CD4-positive, CD25-positive, alpha-beta regulatory T cell (primary cell): ENCODE measurements at regions not wholly inside any gene's neighbourhood (a gene's known extent, or its start where the extent isn't known, plus 50 kb on each side); places are given as distances from the start of the nearest gene placed in this dataset.

Experiments used
- ATAC-seq, 2 donors: fragments of 150-1000 bp; cut with Tn5 transposase; one replicate each; pipeline ENCODE4 v1.10.0; 2021; ENCODE audit warnings: low read depth in 2 of 2, moderate number of reproducible peaks in 2 of 2, moderate library complexity in 1 of 2
- DNase-seq, 3 donors: peaks; one replicate each; pipeline versions ENCODE4 v3.0.0 to v3.0.0-alpha.2; 2012 to 2022; ENCODE audit warnings: mixed read lengths in 1 of 3
- H3K27ac ChIP-seq: one replicate; pipeline ENCODE4 v1.7.0; 2013; ENCODE audit warnings: mild to moderate bottlenecking, low read length; ENCODE audit not compliant: insufficient read depth, poor library complexity, severe bottlenecking
- H3K27me3 ChIP-seq: one replicate; pipeline ENCODE4 v1.7.0; 2013; ENCODE audit warnings: low read length; ENCODE audit not compliant: control insufficient read depth, insufficient read depth
- H3K36me3 ChIP-seq: one replicate; pipeline ENCODE4 v1.7.0; 2013; ENCODE audit warnings: mild to moderate bottlenecking, low read length, moderate library complexity; ENCODE audit not compliant: control insufficient read depth, insufficient read depth
- H3K4me1 ChIP-seq: 2 replicates; pipeline ENCODE4 v1.7.0; 2013; ENCODE audit warnings: mild to moderate bottlenecking, low read length; ENCODE audit not compliant: insufficient read depth, control insufficient read depth, poor library complexity, severe bottlenecking
- H3K4me3 ChIP-seq: one replicate; pipeline ENCODE4 v1.7.0; 2013; ENCODE audit warnings: low read depth, mild to moderate bottlenecking, low read length, moderate library complexity
- H3K9me3 ChIP-seq, 2 experiments: 1 replicate in 1 of 2; 2 replicates in 1 of 2; pipeline ENCODE4 v1.7.0; 2013; ENCODE audit warnings: low read length in 2 of 2, mild to moderate bottlenecking in 1 of 2, moderate library complexity in 1 of 2; ENCODE audit not compliant: control insufficient read depth in 2 of 2
- H3K27ac Mint-ChIP-seq, 3 donors: one replicate each; pipeline ENCODE4 v1.8.0; 2020 to 2022; ENCODE audit warnings: mild to moderate bottlenecking in 3 of 3, mixed read lengths in 3 of 3, moderate library complexity in 2 of 3
- H3K27me3 Mint-ChIP-seq: one replicate; pipeline ENCODE4 v1.8.0; 2022; ENCODE audit warnings: mild to moderate bottlenecking, mixed read lengths
- H3K36me3 Mint-ChIP-seq: one replicate; pipeline ENCODE4 v1.8.0; 2020; ENCODE audit warnings: mixed read lengths
- H3K4me1 Mint-ChIP-seq, 4 donors: one replicate each; pipeline ENCODE4 v1.8.0; 2020 to 2022; ENCODE audit warnings: mixed read lengths in 4 of 4, mild to moderate bottlenecking in 1 of 4
- H3K4me3 Mint-ChIP-seq, 4 donors: one replicate each; pipeline ENCODE4 v1.8.0; 2020 to 2022; ENCODE audit warnings: mild to moderate bottlenecking in 4 of 4, mixed read lengths in 4 of 4, moderate library complexity in 3 of 4
- H3K9me3 Mint-ChIP-seq, 7 donors: one replicate each; pipeline ENCODE4 v1.8.0; 2020 to 2022; ENCODE audit warnings: mixed read lengths in 7 of 7, mild to moderate bottlenecking in 3 of 7, moderate library complexity in 2 of 7

DNA sequence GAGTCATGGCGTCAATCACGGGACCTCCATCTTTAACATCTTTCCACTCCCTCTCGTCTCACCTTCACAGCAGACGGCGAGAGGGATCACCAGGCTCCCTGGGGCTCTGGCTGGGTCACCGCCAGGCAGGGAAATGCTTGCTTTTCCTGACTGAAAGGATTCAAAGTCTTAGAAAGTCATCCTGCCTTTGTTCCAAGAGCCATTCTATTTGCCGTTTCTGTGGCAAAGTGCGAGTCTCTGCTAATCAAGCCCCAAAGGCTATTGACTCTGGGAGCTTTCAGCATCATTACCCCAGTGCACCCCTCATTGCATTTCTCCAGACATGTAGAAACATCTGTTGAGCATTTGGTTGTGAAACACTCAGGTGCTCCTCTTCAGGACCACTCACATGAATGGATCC, 69.6 kb downstream of the GSC start:
- no peaks in the 10 kb centered on the region for H3K9me3 ChIP-seq
- H3K27ac Mint-ChIP-seq, result no peak overlapping the region
- H3K4me1 ChIP-seq, result no peaks in the 10 kb centered on the region
- no peak overlapping the region for H3K4me3 Mint-ChIP-seq
- no peaks in the 10 kb centered on the region for H3K36me3 Mint-ChIP-seq
- H3K36me3 ChIP-seq, result no peaks in the 10 kb centered on the region
- H3K9me3 Mint-ChIP-seq, result peaks cover 0 to 1% (median 0%) of the 10 kb centered on the region in 7 donors
- no peaks in the 10 kb centered on the region for H3K4me1 Mint-ChIP-seq
- no peak overlapping the region for H3K27ac ChIP-seq
- no peaks in the 10 kb centered on the region for H3K27me3 ChIP-seq
- H3K4me3 ChIP-seq, result no peak overlapping the region
- ATAC-seq (no peak), DNase-seq (no peak)
- no peaks in the 10 kb centered on the region for H3K27me3 Mint-ChIP-seq

DNA sequence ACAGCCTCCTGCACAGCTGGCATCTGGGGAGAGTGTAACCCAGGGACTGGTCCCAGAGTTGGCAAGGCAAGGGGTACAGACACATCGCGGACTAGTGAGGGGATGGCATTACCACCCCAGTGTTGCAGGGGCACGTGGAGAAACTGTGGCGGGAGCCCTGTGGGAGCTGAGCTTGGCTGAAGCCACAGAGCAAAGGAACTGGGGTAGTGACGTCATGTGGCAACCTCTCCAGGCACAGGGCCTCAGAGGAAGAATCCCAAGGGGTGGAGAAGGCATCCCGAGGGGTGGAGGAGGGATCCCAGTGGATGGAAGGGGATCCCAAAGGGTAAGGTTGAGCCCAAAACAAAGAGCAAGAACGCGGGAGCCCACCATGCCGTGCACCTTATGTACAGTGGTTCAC, 70.1 kb downstream of the GSC start:
- Histone ChIP-seq H3K4me1 (no peaks in the 10 kb centered on the region), H3K9me3 (no peaks in the 10 kb centered on the region), H3K36me3 (no peaks in the 10 kb centered on the region), H3K27ac (no peak overlapping the region), H3K4me3 (no peak overlapping the region), H3K27me3 (no peaks in the 10 kb centered on the region)
- Mint-ChIP-seq H3K27me3 (no peaks in the 10 kb centered on the region), H3K27ac (no peak overlapping the region), H3K36me3 (no peaks in the 10 kb centered on the region), H3K9me3 (peaks cover 0 to 1% (median 0%) of the 10 kb centered on the region in 7 donors), H3K4me3 (no peak overlapping the region), H3K4me1 (no peaks in the 10 kb centered on the region)
- no peak for DNase-seq
- ATAC-seq, result no peak

DNA sequence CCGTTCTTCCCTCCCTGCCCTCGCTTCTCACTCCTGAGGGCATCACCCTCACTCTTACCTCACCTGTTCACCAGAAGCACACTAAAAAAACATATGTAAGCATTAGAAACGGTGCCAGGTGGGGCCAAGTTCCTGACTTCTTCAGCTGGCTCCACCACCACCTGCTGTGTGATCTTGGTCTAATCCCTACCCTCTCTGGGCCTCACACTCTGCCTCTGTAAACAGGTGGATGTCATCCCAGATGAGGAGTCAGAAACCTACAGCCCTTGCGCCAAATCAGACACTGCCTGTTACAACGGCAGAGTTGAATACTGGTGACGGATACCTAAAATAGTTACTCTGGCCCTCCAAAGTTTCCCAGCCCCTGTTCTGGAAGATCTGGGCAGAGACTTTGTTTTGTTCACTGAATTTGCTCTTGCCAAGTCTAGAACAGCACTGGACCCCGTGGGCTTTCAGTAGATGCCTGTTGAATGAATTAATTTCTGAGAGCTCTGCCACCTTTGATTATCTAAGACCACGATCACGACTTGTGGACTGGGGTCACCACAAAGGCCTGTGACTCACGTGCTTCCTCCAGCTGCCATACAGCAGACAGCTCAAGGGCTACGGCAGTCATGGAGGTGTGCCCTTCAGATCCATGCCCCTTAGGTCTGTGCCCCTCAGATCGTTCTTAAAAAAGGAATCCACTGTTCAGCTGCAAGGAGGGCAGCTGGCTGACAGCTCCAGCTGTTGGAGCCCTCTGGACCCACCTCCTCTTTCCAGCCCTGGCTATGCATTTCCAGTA, 71.9 kb downstream of the GSC start:
- DNase-seq (no peak), ATAC-seq (no peak)
- no peaks in the 10 kb centered on the region for H3K36me3 ChIP-seq
- H3K4me3 ChIP-seq, result no peak overlapping the region
- Mint-ChIP-seq H3K4me3 (peak overlapping the region in 1 of 4 donors; percentile 44), H3K36me3 (no peaks in the 10 kb centered on the region), H3K27ac (no peak overlapping the region), H3K4me1 (no peaks in the 10 kb centered on the region), H3K27me3 (no peaks in the 10 kb centered on the region), H3K9me3 (peaks cover 0 to 1% (median 0%) of the 10 kb centered on the region in 7 donors)
- H3K27me3 ChIP-seq, result no peaks in the 10 kb centered on the region
- H3K9me3 ChIP-seq, result no peaks in the 10 kb centered on the region
- no peaks in the 10 kb centered on the region for H3K4me1 ChIP-seq
- no peak overlapping the region for H3K27ac ChIP-seq

DNA sequence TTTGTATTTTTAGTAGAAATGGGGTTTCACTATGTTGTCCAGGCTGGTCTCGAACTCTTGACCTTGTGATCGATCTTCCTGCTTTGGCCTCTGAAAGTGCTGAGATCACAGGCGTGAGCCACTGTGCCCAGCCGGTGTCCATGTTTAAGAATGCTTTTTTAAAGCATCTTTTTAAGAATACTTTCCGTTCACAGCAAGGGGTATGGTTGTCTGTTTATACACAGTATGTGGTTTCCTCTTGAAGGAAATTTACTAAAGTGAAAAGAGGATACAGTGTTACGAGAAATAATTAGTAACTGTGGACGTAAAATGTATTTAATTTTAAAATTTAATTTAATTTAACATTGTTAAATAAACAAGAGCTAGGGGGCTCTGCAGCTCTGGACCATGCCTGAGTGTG, 73.4 kb downstream of the GSC start:
- Mint-ChIP-seq H3K4me3 (no peak overlapping the region), H3K36me3 (no peaks in the 10 kb centered on the region), H3K27ac (no peak overlapping the region), H3K9me3 (peaks cover 0 to 3% (median 0%) of the 10 kb centered on the region in 7 donors), H3K4me1 (no peaks in the 10 kb centered on the region), H3K27me3 (no peaks in the 10 kb centered on the region)
- Histone ChIP-seq H3K27ac (no peak overlapping the region), H3K9me3 (no peaks in the 10 kb centered on the region), H3K27me3 (no peaks in the 10 kb centered on the region), H3K4me1 (no peaks in the 10 kb centered on the region), H3K4me3 (no peak overlapping the region), H3K36me3 (no peaks in the 10 kb centered on the region)
- no peak for ATAC-seq
- DNase-seq, result no peak

DNA sequence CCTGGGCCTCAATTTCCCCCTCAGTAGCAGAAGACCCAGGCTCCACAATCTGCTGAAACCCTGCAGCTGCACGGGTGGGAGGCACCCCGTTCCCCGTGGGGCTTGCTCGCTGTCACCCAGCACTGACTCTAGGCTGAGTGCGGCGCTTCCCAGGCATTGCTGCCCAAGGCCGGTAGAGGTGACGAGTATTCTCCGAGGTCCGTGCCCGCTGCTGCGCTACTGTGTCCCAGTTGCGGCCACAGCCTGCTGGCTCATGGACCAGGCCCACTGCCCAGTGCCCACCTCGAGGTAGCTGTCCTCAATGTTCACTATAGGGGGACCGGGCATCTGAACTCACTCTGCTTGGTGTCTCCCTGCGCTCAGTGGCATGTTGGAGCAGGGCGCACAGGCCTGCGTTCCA, 74.7 kb downstream of the GSC start:
- no peaks in the 10 kb centered on the region for H3K4me1 Mint-ChIP-seq
- H3K9me3 ChIP-seq, result no peaks in the 10 kb centered on the region
- H3K36me3 ChIP-seq, result no peaks in the 10 kb centered on the region
- H3K27me3 Mint-ChIP-seq, result no peaks in the 10 kb centered on the region
- H3K27me3 ChIP-seq, result no peaks in the 10 kb centered on the region
- no peak for DNase-seq
- no peak overlapping the region for H3K27ac ChIP-seq
- H3K27ac Mint-ChIP-seq, result no peak overlapping the region
- no peak overlapping the region for H3K4me3 ChIP-seq
- H3K4me3 Mint-ChIP-seq, result no peak overlapping the region
- H3K36me3 Mint-ChIP-seq, result no peaks in the 10 kb centered on the region
- no peak for ATAC-seq
- peaks cover 0 to 3% (median 0%) of the 10 kb centered on the region in 7 donors for H3K9me3 Mint-ChIP-seq
- H3K4me1 ChIP-seq, result no peaks in the 10 kb centered on the region

DNA sequence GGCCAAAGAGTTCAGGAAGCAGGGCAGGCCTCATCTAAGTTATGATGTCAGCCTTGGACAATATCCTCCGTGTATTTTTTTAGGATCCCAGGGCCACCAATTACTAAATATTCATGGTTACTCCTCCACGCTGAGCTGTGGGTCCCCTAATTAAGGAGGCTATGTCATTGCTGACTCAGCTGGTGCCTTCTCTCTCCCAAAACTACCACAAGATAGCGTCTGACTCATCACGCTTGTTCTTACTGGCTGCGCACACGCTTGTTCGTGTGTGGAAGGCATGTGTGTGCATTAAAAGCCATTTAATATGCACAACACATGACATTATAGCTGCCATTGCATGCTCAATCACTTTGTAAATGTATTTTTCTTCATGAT, 78.3 kb downstream of the GSC start:
- Histone ChIP-seq H3K4me3 (no peak overlapping the region), H3K27me3 (no peaks in the 10 kb centered on the region), H3K27ac (no peak overlapping the region), H3K9me3 (no peaks in the 10 kb centered on the region), H3K36me3 (no peaks in the 10 kb centered on the region), H3K4me1 (no peaks in the 10 kb centered on the region)
- Mint-ChIP-seq H3K27ac (no peak overlapping the region), H3K27me3 (peaks cover 5% of the 10 kb centered on the region), H3K36me3 (no peaks in the 10 kb centered on the region), H3K9me3 (peaks cover 0 to 3% (median 0%) of the 10 kb centered on the region in 7 donors), H3K4me1 (peaks cover 0 to 3% (median 1%) of the 10 kb centered on the region in 4 donors), H3K4me3 (no peak overlapping the region)
- no peak for ATAC-seq
- no peak for DNase-seq

DNA sequence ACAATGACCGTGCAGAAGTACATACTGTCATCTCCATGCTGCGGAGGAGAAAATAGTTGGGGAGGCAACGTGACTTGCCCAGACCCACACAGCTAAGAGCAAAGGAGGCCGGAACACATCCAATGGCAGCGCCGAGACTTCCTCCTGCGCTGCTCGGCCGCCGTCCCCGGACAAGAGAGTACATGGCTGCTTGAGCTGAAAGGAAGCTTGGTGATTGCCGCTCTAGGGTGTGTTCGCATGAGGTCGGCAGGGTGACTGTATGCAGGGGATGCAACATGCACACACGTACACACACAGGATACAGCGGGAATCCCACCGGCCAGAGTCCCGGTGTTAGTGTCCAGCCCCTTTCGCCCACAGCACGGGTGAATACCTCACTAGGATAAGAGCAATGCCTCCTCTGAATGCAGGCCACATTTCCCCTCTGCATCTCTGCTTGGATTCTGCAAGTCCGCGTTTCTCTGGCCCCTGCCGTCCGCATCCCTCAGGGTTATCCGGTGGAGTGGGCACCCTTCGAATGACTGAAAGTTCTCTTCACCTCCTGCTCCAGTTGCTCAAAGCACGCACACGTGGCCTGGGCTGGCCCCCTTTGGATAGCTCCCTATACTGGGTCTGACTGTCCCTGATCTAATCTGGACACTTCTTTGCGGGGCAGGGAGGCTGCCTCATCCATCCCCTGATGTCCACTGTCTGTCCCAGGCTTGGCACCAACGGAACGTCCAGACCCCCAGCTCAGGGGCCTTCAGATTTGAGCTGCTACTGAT, 78.8 kb downstream of the GSC start:
- no peak overlapping the region for H3K4me3 ChIP-seq
- Mint-ChIP-seq H3K36me3 (no peaks in the 10 kb centered on the region), H3K27me3 (peaks cover 5% of the 10 kb centered on the region), H3K4me1 (peaks cover 0 to 3% (median 1%) of the 10 kb centered on the region in 4 donors), H3K4me3 (no peak overlapping the region), H3K27ac (no peak overlapping the region), H3K9me3 (peaks cover 0 to 3% (median 0%) of the 10 kb centered on the region in 7 donors)
- H3K36me3 ChIP-seq, result no peaks in the 10 kb centered on the region
- H3K4me1 ChIP-seq, result no peaks in the 10 kb centered on the region
- no peaks in the 10 kb centered on the region for H3K27me3 ChIP-seq
- no peak overlapping the region for H3K27ac ChIP-seq
- DNase-seq, result no peak
- no peaks in the 10 kb centered on the region for H3K9me3 ChIP-seq
- ATAC-seq, result no peak
